IMR-90 (cell line): ENCODE measurements at regions not wholly inside any gene's neighbourhood (a gene's known extent, or its start where the extent isn't known, plus 50 kb on each side); places are given as distances from the start of the nearest gene placed in this dataset.

Experiments
- BHLHE40 ChIP-seq: fragments of 150-350 bp; IDR thresholded peaks from 2 replicates; pipeline ENCODE4 v1.6.1; 2016; ENCODE audit warnings: mild to moderate bottlenecking, low read depth, low read length
- CEBPB ChIP-seq: IDR thresholded peaks from 2 replicates; pipeline ENCODE4 v1.6.1; 2012; ENCODE audit warnings: low read depth, low read length, improper control_type of control experiment
- MAFK ChIP-seq: IDR thresholded peaks from 2 replicates; pipeline ENCODE4 v1.6.1; 2012; ENCODE audit warnings: low read depth, low read length, improper control_type of control experiment
- MXI1 ChIP-seq: IDR thresholded peaks from 2 replicates; pipeline ENCODE4 v1.6.1; 2012; ENCODE audit warnings: low read depth, mild to moderate bottlenecking, low read length, moderate library complexity, borderline replicate concordance
- POLR2A ChIP-seq: IDR thresholded peaks from 2 replicates; pipeline ENCODE4 v1.6.1; 2012; ENCODE audit warnings: mild to moderate bottlenecking, low read depth, low read length
- RAD21 ChIP-seq: IDR thresholded peaks from 2 replicates; pipeline ENCODE4 v1.6.1; 2012; ENCODE audit warnings: low read length, improper control_type of control experiment
- RCOR1 ChIP-seq: IDR thresholded peaks from 2 replicates; pipeline ENCODE4 v1.6.1; 2012; ENCODE audit warnings: mild to moderate bottlenecking, low read length, improper control_type of control experiment; ENCODE audit not compliant: insufficient replicate concordance
- RFX5 ChIP-seq: IDR thresholded peaks from 2 replicates; pipeline ENCODE4 v1.8.0; 2012; ENCODE audit warnings: low read depth, mild to moderate bottlenecking, low read length, moderate library complexity
- SMC3 ChIP-seq: fragments of 150-350 bp; IDR thresholded peaks from 2 replicates; pipeline ENCODE4 v1.6.1; 2016; ENCODE audit warnings: low read depth, mild to moderate bottlenecking, antibody characterized with exemption, low read length, moderate library complexity
- TF ChIP-seq, protein P1 (sequence below): conservative IDR thresholded peaks from 2 replicates; pipeline ENCODE4 v1.5.1; 2012; ENCODE audit warnings: mild to moderate bottlenecking, low read depth, low read length, improper control_type of control experiment

DNA sequence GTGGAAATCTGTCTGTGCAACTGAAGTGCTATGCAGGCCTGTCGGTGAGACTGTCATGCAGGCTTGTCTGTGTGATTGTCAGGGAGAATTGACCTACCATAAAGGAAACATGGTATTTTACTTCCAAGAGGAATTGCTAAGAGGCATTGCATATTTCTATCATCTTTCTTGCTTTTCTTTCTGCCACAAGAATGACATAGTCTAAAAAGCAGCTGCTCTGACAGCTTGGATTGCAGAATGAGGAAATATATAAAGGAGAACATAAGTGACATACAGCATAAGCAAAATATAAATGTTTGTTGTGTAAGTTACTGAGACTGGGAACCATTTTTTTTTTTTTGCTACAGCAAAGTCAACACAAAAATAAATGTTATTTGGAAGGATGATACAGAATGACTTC, 105.1 kb downstream of the MANEA start:
- TF ChIP-seq, protein P1, sequence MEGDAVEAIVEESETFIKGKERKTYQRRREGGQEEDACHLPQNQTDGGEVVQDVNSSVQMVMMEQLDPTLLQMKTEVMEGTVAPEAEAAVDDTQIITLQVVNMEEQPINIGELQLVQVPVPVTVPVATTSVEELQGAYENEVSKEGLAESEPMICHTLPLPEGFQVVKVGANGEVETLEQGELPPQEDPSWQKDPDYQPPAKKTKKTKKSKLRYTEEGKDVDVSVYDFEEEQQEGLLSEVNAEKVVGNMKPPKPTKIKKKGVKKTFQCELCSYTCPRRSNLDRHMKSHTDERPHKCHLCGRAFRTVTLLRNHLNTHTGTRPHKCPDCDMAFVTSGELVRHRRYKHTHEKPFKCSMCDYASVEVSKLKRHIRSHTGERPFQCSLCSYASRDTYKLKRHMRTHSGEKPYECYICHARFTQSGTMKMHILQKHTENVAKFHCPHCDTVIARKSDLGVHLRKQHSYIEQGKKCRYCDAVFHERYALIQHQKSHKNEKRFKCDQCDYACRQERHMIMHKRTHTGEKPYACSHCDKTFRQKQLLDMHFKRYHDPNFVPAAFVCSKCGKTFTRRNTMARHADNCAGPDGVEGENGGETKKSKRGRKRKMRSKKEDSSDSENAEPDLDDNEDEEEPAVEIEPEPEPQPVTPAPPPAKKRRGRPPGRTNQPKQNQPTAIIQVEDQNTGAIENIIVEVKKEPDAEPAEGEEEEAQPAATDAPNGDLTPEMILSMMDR = no peak
- TF ChIP-seq RAD21 = no peak
- no peak for TF ChIP-seq BHLHE40
- TF ChIP-seq POLR2A = no peak
- TF ChIP-seq SMC3 = no peak
- no peak for TF ChIP-seq MXI1
- TF ChIP-seq CEBPB = no peak
- TF ChIP-seq RFX5 = no peak
- no peak for TF ChIP-seq MAFK
- no peak for TF ChIP-seq RCOR1
